ENCODE measurements at regions not wholly inside any gene's neighbourhood (a gene's known extent, or its start where the extent isn't known, plus 50 kb on each side); places are given as distances from the start of the nearest gene placed in this dataset.

DNA sequence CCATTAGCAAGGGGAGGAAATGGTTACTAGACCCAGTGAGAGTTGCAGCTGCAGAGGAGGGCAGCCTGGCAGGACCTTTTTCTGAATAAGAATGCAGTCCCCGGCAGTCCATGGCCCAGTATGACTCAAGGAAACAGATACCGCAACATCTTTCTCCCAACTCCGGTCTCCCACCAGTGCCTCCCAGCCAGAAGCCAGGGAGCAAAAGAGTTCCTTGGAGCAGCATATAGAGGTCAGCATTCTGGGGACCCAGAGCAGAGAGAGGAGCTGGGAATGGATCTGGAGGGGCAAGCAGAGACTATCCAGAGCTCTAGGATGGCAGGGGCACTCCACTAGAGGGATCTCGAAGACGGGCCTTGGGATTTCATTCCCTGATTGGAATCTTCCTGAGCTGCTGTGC is 339.2 kb upstream of the AADAT start:
- ATAC-seq: no peak
- Histone ChIP-seq H3K27me3 (no peaks in the 10 kb centered on the region), H3K4me1 (no peaks in the 10 kb centered on the region), H3K4me3 (no peak overlapping the region), H3K27ac (no peak overlapping the region), H3K36me3 (no peaks in the 10 kb centered on the region), H3K9me3 (no peaks in the 10 kb centered on the region)
- intact Hi-C loops (cut with DNase I): no loop called here
- WGBS, 2 donors: 68 to 73% methylated on average over 5 of the region's 5 CpGs
- DNase-seq: no peak
- TF ChIP-seq, protein P1, sequence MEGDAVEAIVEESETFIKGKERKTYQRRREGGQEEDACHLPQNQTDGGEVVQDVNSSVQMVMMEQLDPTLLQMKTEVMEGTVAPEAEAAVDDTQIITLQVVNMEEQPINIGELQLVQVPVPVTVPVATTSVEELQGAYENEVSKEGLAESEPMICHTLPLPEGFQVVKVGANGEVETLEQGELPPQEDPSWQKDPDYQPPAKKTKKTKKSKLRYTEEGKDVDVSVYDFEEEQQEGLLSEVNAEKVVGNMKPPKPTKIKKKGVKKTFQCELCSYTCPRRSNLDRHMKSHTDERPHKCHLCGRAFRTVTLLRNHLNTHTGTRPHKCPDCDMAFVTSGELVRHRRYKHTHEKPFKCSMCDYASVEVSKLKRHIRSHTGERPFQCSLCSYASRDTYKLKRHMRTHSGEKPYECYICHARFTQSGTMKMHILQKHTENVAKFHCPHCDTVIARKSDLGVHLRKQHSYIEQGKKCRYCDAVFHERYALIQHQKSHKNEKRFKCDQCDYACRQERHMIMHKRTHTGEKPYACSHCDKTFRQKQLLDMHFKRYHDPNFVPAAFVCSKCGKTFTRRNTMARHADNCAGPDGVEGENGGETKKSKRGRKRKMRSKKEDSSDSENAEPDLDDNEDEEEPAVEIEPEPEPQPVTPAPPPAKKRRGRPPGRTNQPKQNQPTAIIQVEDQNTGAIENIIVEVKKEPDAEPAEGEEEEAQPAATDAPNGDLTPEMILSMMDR (IDR thresholded peaks at IDR 0.05): no peak

DNA sequence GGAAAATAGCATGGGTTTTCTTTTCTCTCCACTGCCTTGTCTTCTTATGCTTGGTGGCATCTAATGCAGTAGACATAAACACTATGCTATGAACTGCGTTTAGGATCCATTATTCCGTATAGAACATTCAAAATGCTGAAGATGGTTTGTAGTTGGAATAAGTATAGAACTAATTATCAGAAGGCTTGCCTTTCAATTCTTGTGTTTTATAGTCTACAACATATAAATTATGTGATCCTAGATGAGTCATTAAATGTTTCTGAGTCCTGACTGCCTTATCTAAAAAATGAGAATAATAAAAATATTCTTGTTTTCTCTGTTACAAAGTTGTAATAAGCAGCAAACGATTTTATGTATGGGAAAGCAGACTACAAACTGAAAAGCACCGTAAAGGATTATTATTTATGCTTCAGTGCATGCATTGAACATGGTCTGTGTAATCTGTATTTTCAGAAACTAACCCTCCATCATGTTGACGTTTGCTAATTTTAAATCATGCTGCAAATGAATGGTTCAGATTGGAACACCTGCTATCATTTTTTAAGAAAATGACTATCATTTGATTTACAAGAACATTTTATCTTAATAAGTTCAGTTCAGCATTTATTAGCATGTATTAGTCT is 335.9 kb upstream of the AADAT start:
- TF ChIP-seq, protein P1 (IDR thresholded peaks at IDR 0.05): no peak
- no peak for ATAC-seq

DNA sequence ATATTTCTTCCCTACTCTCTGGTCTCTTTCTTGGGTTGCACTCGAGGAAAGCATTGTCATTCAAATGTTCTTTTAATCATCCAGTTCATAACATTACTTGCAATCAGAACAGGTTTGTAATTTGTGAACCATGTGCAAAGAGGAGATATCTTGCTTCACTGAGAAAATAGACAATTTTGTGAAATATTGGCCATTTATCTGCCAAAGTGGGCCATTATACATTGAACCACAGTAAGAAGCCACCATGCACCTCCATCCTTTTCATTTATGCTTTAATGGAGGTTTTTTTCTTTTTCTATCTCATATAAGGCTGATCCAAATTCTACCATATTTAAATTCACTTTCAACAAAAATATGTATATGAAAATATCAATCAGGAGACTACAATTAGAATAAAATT is 335.3 kb upstream of the AADAT start:
- ATAC-seq (no peak), DNase-seq (no peak)
- WGBS, 2 donors: 56 to 64% methylated on average over 1 of the region's 1 CpG
- Histone ChIP-seq H3K36me3 (no peaks in the 10 kb centered on the region), H3K4me3 (no peak overlapping the region), H3K27me3 (no peaks in the 10 kb centered on the region), H3K27ac (no peak overlapping the region), H3K9me3 (peaks cover 0 to 17% (median 0%) of the 10 kb centered on the region in 11 donors), H3K4me1 (no peaks in the 10 kb centered on the region)
- intact Hi-C loops (cut with DNase I): no loop called here
- TF ChIP-seq, protein P1 (IDR thresholded peaks at IDR 0.05): no peak

More for the DNA sequence above, 335.9 kb upstream of the AADAT start:
- WGBS, 2 donors: 75 to 76% methylated on average over 5 of the region's 5 CpGs
- Histone ChIP-seq H3K27me3 (no peaks in the 10 kb centered on the region), H3K27ac (no peak overlapping the region), H3K4me3 (no peak overlapping the region), H3K9me3 (peaks cover 0 to 17% (median 0%) of the 10 kb centered on the region in 11 donors), H3K36me3 (no peaks in the 10 kb centered on the region), H3K4me1 (no peaks in the 10 kb centered on the region)
- DNase-seq: no peak
- intact Hi-C loops (cut with DNase I): no loop called here

DNA sequence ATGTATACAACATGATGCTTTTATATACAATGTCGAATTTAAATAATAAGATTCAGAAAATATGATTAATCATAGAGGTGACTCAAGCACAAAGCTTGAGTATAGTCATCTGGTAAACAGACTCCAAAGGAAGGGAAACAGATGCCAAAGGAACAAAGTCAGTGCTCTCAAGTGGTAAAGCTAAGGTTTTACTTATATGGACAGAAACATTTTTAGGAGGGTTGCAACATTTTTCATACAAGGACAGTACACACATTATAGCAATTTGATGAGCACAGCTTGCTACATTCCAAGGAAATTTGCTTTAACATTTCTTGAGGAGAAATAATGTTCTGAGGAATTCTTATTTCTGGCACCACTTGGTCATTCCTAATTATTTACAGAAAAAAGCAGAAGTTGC is 333.4 kb upstream of the AADAT start:
- H3K9me3 ChIP-seq: peaks cover 0 to 31% (median 3%) of the 10 kb centered on the region in 11 donors
- no peak for ATAC-seq
- H3K27ac ChIP-seq: no peak overlapping the region
- H3K27me3 ChIP-seq: no peaks in the 10 kb centered on the region
- no peaks in the 10 kb centered on the region for H3K36me3 ChIP-seq
- DNase-seq: no peak
- TF ChIP-seq, protein P1 (IDR thresholded peaks at IDR 0.05): no peak
- 69 to 71% methylated on average over 1 of the region's 1 CpG for WGBS, 2 donors
- intact Hi-C loops (cut with DNase I): no loop called here
- no peaks in the 10 kb centered on the region for H3K4me1 ChIP-seq
- H3K4me3 ChIP-seq: no peak overlapping the region

Data from heart right ventricle (tissue), 16 donors.